Right ventricle myocardium superior (tissue), 1 donor: ENCODE measurements at regions not wholly inside any gene's neighbourhood (a gene's known extent, or its start where the extent isn't known, plus 50 kb on each side); places are given as distances from the start of the nearest gene placed in this dataset.

Experiments
- ATAC-seq: fragments of 200-7000 bp; cut with Tn5 transposase; one replicate; pipeline ENCODE4 v1.9.1; 2020; ENCODE audit warnings: mild to moderate bottlenecking; ENCODE audit not compliant: poor library complexity
- DNase-seq: peaks from one replicate; pipeline ENCODE4 v3.0.0-alpha.2; 2020
- intact Hi-C: fragments of 100-400 bp; cut with DNase I; formaldehyde crosslinking; loops from one replicate; pipeline ENCODE4 v1.11.2; 2022
- donor health status: DM: no; HTN: yes; CAD: no; lungs with severe emphysema.

DNA sequence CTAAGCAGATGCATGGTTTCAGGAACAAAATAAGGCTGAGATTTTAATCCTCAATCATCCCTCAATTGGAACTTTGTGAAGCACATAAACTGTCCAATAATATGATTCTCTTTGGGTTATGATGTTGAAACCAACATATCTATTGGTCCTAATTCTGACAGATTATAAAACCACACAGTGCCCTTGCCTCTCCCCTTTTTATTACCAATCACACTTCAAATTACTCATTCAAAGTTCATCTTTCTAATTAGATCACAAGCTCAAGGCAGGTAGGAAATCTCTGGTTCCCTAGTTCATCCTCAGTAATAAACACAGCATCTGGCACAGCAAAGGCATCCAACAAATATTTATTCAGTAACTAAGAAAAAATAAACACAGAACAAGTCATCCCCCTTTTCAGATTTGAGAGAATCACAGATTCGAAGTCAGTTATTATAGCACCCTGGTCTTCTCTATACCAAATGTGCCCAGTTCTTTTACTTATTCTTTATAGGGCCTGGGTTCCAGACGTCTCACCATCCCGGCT lies 611.6 kb downstream of the INSC start:
- ATAC-seq (no peak), DNase-seq (no peak)
- intact Hi-C loops: no loop called here

- ATAC-seq: peak; percentile 38
- DNase-seq: no peak
- intact Hi-C loops: no loop called here
Measured at GRCh38 chr11:15726893-15727519, 612.3 kb downstream of the INSC start.

- ATAC-seq (peak; percentile 40), DNase-seq (no peak)
- intact Hi-C loops: no loop called here
Measured at GRCh38 chr11:15727520-15727914, 612.8 kb downstream of the INSC start.

GRCh38 chr11:15728207-15728606 lies 613.5 kb downstream of the INSC start:
- intact Hi-C loops: no loop called here
- DNase-seq: no peak
- ATAC-seq: no peak

DNA sequence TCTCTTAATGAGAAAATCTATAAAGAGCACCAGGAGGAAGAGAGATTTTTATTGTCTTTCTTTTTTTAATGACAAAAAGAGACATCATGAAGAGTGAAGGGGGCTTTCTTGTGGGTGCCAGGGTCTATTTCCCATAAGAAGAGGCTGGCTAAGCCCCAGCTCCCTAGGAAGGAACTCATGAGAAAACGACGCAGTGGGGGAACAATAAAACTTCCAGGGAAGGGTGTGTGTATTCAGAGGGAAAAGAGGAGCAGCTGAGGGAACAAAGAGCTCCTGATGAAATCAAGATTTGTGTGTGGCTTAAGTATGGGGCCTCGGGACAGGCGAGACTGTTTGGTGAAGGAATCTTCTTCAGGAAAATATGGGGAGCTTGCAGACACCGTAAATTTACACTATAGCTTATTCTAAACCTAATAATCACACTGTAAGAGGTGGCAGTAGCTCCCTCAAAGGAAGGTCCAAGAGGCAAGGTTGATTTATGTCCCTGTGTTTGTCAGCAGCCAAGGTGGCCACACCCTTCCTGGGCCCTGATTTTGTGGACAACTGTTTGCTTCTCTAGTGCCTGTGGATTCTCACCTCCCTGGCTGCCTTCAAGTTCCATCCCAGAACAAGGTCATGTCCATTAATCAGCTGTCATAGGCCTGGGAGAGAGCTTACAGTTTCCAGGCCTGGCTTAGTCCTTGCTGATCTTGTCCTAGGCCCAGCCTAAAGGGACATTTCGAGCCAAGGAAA lies 615.7 kb downstream of the INSC start:
- intact Hi-C loops: no loop called here
- ATAC-seq: no peak
- DNase-seq: no peak

DNA sequence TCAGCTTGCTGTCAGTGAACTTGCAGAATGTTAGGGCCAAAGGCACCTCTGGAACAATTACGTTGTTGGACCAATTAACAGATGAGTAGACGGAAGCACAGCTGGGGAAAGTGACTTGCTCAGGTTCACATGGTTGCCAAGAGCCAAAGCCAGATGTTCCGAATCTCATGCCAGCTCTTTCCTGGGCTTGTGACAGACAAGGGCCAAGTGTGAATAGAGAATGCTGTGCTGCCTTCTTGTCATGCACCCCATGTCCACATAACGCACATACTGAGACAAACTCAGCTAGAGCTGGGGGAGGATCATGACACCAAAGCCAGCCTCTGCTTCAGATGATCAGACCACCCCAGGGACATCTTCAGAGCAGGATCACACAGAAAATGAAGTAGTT lies 616.3 kb downstream of the INSC start:
- intact Hi-C loops: no loop called here
- ATAC-seq: peak; percentile 62
- no peak for DNase-seq

DNA sequence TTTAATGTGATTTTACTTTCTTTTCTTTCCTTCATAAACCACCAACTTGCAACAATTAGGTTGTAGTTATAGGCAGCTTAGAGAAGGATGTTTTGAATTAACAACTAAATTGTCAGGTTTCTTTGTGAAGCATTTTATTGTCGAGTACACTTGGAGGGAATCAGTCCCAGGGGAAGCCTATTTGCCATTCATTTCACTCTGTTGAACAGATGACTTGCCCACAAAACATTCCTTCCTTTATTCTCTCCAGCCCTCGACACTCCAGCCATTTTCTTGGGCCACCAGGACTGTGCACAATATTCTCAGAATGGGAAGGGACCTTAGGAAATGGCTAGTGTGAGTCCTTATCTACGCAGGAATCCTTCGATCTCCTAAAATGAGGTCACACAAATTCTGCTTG lies 620.6 kb downstream of the SOX6 start:
- intact Hi-C loops: no loop called here
- ATAC-seq: no peak
- DNase-seq: no peak

- DNase-seq (no peak), ATAC-seq (no peak)
- intact Hi-C loops: no loop called here
Measured at GRCh38 chr11:15737320-15737719, 619.0 kb downstream of the SOX6 start.

GRCh38 chr11:15738931-15739330 lies 617.4 kb downstream of the SOX6 start:
- ATAC-seq (no peak), DNase-seq (no peak)
- intact Hi-C loops: no loop called here

GRCh38 chr11:15742626-15743519 lies 613.5 kb downstream of the SOX6 start:
- no peak for ATAC-seq
- intact Hi-C loops: no loop called here
- DNase-seq: no peak

DNA sequence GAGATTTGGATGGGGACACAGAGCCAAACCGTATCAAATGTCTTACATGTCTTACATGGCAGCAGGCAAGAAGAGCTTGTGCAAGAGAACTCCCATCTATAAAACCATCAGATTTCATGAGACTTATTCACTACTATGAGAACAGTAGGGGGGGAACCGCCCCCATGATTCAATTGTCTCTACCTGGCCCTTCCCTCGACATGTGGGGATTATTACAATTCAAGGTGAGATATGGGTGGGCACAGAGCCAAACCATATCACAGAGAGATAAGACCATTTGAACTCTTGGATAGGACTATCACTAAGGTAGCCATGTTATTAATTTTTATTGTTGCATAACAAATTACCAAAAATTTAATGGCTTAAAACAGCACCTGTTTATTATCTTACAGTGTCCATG lies 611.7 kb downstream of the SOX6 start:
- intact Hi-C loops: no loop called here
- ATAC-seq (no peak), DNase-seq (no peak)

- intact Hi-C loops: no loop called here
- DNase-seq (no peak), ATAC-seq (no peak)
Measured at GRCh38 chr11:15745266-15745665, 611.1 kb downstream of the SOX6 start.

DNA sequence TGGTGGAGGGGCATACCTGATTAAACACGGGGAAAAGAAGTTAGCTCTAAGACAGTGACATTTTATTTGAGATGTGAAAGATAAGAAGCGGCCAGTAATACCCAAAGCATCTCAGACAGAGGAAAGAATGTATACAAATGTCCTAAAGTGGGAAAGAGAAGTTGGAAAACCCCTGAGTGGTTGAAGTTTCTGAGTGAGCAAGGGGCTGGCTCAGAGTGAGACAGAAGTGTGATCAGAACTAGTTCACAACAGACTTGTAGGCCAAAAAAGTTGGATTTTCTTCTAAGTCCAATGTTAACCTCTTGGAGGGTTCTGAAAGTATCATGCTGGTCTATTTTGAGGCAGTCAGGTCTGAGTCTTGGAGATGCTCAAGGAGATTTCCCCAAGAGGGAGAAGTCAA lies 608.7 kb downstream of the SOX6 start:
- no peak for DNase-seq
- ATAC-seq: no peak
- intact Hi-C loops: no loop called here

DNA sequence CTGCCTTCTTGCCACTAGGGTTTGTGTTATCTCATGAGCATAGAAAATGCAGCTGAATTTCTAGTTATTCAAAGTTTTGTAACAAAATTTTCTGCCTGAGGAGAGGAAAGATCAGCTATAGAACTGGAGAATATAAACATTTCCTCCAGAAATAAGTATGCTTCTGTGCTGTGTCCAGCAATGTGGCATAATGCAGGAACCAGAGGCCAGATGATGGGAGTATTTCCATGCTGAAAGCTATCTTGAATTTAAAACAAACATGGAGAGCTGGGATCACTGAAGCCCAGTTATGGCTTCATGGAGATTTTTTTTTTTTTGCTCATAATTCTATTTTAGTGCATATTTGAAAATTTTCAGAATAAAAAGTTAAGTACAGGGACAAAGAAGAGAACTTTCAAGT lies 608.2 kb downstream of the SOX6 start:
- intact Hi-C loops: no loop called here

DNA sequence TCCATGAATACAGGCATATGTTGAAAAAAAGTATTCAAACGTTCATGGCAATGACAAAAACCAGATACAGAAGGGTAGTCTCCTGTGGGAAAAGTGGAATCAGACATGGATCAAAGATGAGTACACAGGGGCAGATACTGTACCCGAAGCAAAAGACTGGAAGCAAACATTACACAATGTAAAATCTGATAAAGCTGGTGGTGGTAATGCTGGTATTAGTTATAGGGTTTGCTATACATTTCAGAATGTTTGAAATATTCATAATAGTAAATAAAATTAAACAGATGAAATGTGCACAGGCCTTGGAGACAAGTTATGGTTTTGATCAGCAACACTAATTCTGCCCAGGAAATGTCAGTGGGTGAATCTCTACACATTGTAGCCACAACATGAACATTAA lies 607.6 kb downstream of the SOX6 start:
- no peak for ATAC-seq
- intact Hi-C loops: no loop called here
- no peak for DNase-seq

More for the DNA sequence above, 608.2 kb downstream of the SOX6 start:
- no peak for DNase-seq
- no peak for ATAC-seq

GRCh38 chr11:15750535-15751308 lies 605.6 kb downstream of the SOX6 start:
- ATAC-seq: no peak
- intact Hi-C loops: no loop called here

DNA sequence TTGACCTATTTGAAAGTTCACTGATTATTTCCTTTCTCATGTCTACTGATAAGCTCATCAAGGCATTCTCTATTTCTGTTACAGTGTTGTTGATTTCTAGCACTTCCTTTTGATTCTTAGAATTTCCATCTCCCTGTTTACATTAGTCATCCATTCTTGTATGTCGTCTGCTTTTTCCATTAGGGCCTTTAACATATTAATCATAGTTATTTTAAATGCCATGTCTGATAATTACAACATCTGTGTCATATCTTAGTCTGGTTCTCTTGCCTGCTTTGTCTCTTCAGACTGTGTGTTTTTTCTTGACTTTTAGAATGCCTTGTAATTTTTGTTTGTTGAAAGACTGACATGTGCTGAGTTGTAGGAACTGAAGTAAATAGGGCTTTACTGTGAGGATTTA lies 602.1 kb downstream of the SOX6 start:
- intact Hi-C loops: no loop called here
- ATAC-seq (no peak), DNase-seq (no peak)

More at GRCh38 chr11:15750535-15751308, 605.6 kb downstream of the SOX6 start:
- no peak for DNase-seq

GRCh38 chr11:15757048-15757698 lies 599.2 kb downstream of the SOX6 start:
- ATAC-seq: no peak
- no peak for DNase-seq
- intact Hi-C loops: no loop called here
